Skeletal muscle satellite cell (primary cell): ENCODE measurements at regions not wholly inside any gene's neighbourhood (a gene's known extent, or its start where the extent isn't known, plus 50 kb on each side); places are given as distances from the start of the nearest gene placed in this dataset.

Experiments
- H3K27me3 ChIP-seq: 2 replicates; pipeline ENCODE4 v1.7.0; 2013; ENCODE audit warnings: low read length; ENCODE audit not compliant: control insufficient read depth, insufficient read depth
- H3K36me3 ChIP-seq: 2 replicates; pipeline ENCODE4 v1.7.0; 2013; ENCODE audit warnings: mild to moderate bottlenecking, control low read depth, low read length; ENCODE audit not compliant: insufficient read depth
- H3K4me1 ChIP-seq: 2 replicates; pipeline ENCODE4 v1.7.0; 2013; ENCODE audit warnings: low read length; ENCODE audit not compliant: control insufficient read depth, insufficient read depth
- H3K4me2 ChIP-seq: 2 replicates; pipeline ENCODE4 v1.7.0; 2013; ENCODE audit warnings: mild to moderate bottlenecking, low read length
- H3K4me3 ChIP-seq: 2 replicates; pipeline ENCODE4 v1.7.0; 2013; ENCODE audit warnings: low read length
- H3K9ac ChIP-seq: 2 replicates; pipeline ENCODE4 v1.7.0; 2013; ENCODE audit warnings: mild to moderate bottlenecking, low read depth, low read length, moderate library complexity
- H3K9me3 ChIP-seq: replicated peaks from 2 replicates; pipeline ENCODE4 v1.7.0; 2013; ENCODE audit warnings: mild to moderate bottlenecking, control low read depth, low read length

- no peaks in the 10 kb centered on the region for H3K27me3 ChIP-seq
- H3K9me3 ChIP-seq, result no peaks in the 10 kb centered on the region
- no peak overlapping the region for H3K9ac ChIP-seq
- H3K4me1 ChIP-seq, result no peaks in the 10 kb centered on the region
- no peak overlapping the region for H3K4me2 ChIP-seq
- H3K4me3 ChIP-seq, result no peak overlapping the region
- H3K36me3 ChIP-seq, result no peaks in the 10 kb centered on the region
Measured at GRCh38 chr3:70554170-70554569, 241.7 kb upstream of the MDFIC2 start.

- Histone ChIP-seq H3K9me3 (no peaks in the 10 kb centered on the region), H3K27me3 (no peaks in the 10 kb centered on the region), H3K4me2 (no peak overlapping the region), H3K36me3 (no peaks in the 10 kb centered on the region), H3K9ac (no peak overlapping the region), H3K4me1 (no peaks in the 10 kb centered on the region), H3K4me3 (no peak overlapping the region)
Measured at GRCh38 chr3:70550723-70551319, 238.4 kb upstream of the MDFIC2 start.

DNA sequence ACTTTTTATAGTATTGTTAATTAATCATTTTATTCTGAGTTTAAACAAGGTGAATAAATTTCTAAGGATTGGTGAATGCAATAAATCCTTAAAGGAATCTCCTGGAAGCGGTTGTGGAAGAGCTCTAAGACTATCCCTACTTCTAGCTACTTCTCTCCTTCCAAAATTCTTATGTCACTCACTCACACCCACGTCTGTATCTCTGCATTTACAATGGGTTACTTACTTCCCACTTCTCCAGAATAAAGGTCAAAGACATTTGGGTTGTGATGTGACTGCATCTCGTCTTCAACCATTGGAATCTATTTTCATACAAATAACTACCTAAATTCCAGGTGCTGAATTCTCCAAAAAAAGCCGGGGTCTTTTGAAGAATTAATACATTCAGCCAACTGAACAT is 234.2 kb upstream of the MDFIC2 start:
- H3K4me3 ChIP-seq, result no peak overlapping the region
- H3K36me3 ChIP-seq, result no peaks in the 10 kb centered on the region
- H3K4me1 ChIP-seq, result no peaks in the 10 kb centered on the region
- H3K9me3 ChIP-seq, result no peaks in the 10 kb centered on the region
- H3K4me2 ChIP-seq, result no peak overlapping the region
- H3K9ac ChIP-seq, result no peak overlapping the region
- H3K27me3 ChIP-seq, result peaks cover 1% of the 10 kb centered on the region

- Histone ChIP-seq H3K4me1 (no peaks in the 10 kb centered on the region), H3K4me3 (no peak overlapping the region), H3K9me3 (no peaks in the 10 kb centered on the region), H3K4me2 (no peak overlapping the region), H3K27me3 (peaks cover 10% of the 10 kb centered on the region), H3K36me3 (no peaks in the 10 kb centered on the region), H3K9ac (no peak overlapping the region)
Measured at GRCh38 chr3:70543493-70543892, 231.1 kb upstream of the MDFIC2 start.

- H3K9ac ChIP-seq, result no peak overlapping the region
- no peak overlapping the region for H3K4me2 ChIP-seq
- no peaks in the 10 kb centered on the region for H3K4me1 ChIP-seq
- H3K9me3 ChIP-seq, result no peaks in the 10 kb centered on the region
- H3K27me3 ChIP-seq, result peaks cover 39% of the 10 kb centered on the region
- H3K4me3 ChIP-seq, result no peak overlapping the region
- no peaks in the 10 kb centered on the region for H3K36me3 ChIP-seq
Measured at GRCh38 chr3:70539908-70540307, 227.5 kb upstream of the MDFIC2 start.

- Histone ChIP-seq H3K4me2 (no peak overlapping the region), H3K9me3 (no peaks in the 10 kb centered on the region), H3K36me3 (no peaks in the 10 kb centered on the region), H3K27me3 (peaks cover 34% of the 10 kb centered on the region), H3K4me3 (no peak overlapping the region), H3K4me1 (no peaks in the 10 kb centered on the region), H3K9ac (no peak overlapping the region)
Measured at GRCh38 chr3:70532806-70533205, 220.4 kb upstream of the MDFIC2 start.

DNA sequence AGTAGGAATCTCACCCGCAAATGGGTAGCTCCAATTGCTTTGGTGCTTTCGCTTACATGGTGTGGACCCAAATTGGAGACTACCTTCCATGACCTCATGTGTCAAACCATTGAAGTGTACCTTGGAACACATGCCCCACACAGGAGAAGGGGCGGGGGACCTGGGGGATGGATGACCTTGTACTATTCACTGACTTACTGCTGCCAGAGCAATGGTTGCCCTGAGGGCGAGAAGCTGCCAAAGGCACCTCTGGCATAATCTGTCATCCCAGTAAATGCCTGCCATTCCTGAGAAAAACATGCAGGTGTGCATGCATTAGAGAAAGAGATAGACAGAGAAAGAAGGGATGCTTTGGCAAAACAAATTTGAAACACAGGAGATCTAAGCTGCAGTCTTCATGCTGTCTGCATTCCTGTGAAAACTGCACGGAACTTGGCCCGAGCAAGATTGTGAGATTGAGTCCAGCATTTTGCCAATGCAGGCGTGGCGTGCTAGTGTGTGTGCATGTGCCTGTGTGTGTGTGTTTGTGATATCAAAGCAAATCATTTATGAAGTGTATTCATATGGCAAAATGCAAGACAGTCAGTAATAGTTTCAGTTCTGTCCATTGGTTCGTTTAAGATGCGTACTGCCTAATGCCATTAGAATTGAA is 219.5 kb upstream of the MDFIC2 start:
- Histone ChIP-seq H3K4me2 (no peak overlapping the region), H3K9me3 (no peaks in the 10 kb centered on the region), H3K27me3 (peaks cover 27% of the 10 kb centered on the region), H3K9ac (no peak overlapping the region), H3K36me3 (no peaks in the 10 kb centered on the region), H3K4me1 (no peaks in the 10 kb centered on the region), H3K4me3 (no peak overlapping the region)

GRCh38 chr3:70531063-70531657 is 218.7 kb upstream of the MDFIC2 start:
- H3K9me3 ChIP-seq, result no peaks in the 10 kb centered on the region
- H3K36me3 ChIP-seq, result no peaks in the 10 kb centered on the region
- no peak overlapping the region for H3K4me2 ChIP-seq

GRCh38 chr3:70530626-70531025 is 218.2 kb upstream of the MDFIC2 start:
- Histone ChIP-seq H3K4me2 (no peak overlapping the region), H3K36me3 (no peaks in the 10 kb centered on the region), H3K9ac (no peak overlapping the region), H3K27me3 (peaks cover 19% of the 10 kb centered on the region), H3K4me3 (no peak overlapping the region), H3K9me3 (no peaks in the 10 kb centered on the region), H3K4me1 (no peaks in the 10 kb centered on the region)

More at GRCh38 chr3:70531063-70531657, 218.7 kb upstream of the MDFIC2 start:
- no peaks in the 10 kb centered on the region for H3K4me1 ChIP-seq
- no peak overlapping the region for H3K9ac ChIP-seq
- peaks cover 20% of the 10 kb centered on the region for H3K27me3 ChIP-seq
- H3K4me3 ChIP-seq, result no peak overlapping the region

GRCh38 chr3:70527026-70527425 is 214.6 kb upstream of the MDFIC2 start:
- Histone ChIP-seq H3K4me2 (no peak overlapping the region), H3K36me3 (no peaks in the 10 kb centered on the region), H3K4me3 (no peak overlapping the region), H3K9me3 (no peaks in the 10 kb centered on the region), H3K27me3 (peaks cover 6% of the 10 kb centered on the region), H3K9ac (no peak overlapping the region), H3K4me1 (no peaks in the 10 kb centered on the region)

GRCh38 chr3:70519913-70520659 is 207.6 kb upstream of the MDFIC2 start:
- H3K36me3 ChIP-seq, result no peaks in the 10 kb centered on the region
- H3K4me3 ChIP-seq, result no peak overlapping the region

More at GRCh38 chr3:70519913-70520659, 207.6 kb upstream of the MDFIC2 start:
- Histone ChIP-seq H3K9ac (no peak overlapping the region), H3K27me3 (peaks cover 20% of the 10 kb centered on the region), H3K4me2 (no peak overlapping the region), H3K4me1 (no peaks in the 10 kb centered on the region), H3K9me3 (no peaks in the 10 kb centered on the region)
